Epithelial cell of esophagus (primary cell): ENCODE measurements at regions not wholly inside any gene's neighbourhood (a gene's known extent, or its start where the extent isn't known, plus 50 kb on each side); places are given as distances from the start of the nearest gene placed in this dataset.

Experiments
- DNase-seq: peaks from one replicate; pipeline ENCODE4 v3.0.0; 2010; ENCODE audit warnings: low read depth
- H3K4me3 ChIP-seq: 2 replicates; pipeline ENCODE4 v1.5.1; 2011; ENCODE audit warnings: mild to moderate bottlenecking, low read length, control low read depth
- CTCF ChIP-seq: IDR thresholded peaks from 2 replicates; pipeline ENCODE4 v1.5.1; 2011; ENCODE audit warnings: low read depth, mild to moderate bottlenecking, low read length, control low read depth, inconsistent platforms; ENCODE audit not compliant: insufficient read depth; ENCODE audit errors: missing control alignments

GRCh38 chr1:57704231-57704630, 280.4 kb upstream of the DAB1 start:
- TF ChIP-seq CTCF: no peak
- no peak for DNase-seq
- H3K4me3 ChIP-seq: no peak overlapping the region

- no peak overlapping the region for H3K4me3 ChIP-seq
- no peak for DNase-seq
- TF ChIP-seq CTCF: no peak
These were observed 273.0 kb upstream of the DAB1 start for GRCh38 chr1:57696904-57697303.

- TF ChIP-seq CTCF: no peak
- H3K4me3 ChIP-seq: no peak overlapping the region
- no peak for DNase-seq
These were observed 272.2 kb upstream of the DAB1 start for GRCh38 chr1:57696043-57696442.

- no peak for DNase-seq
- no peak for TF ChIP-seq CTCF
- no peak overlapping the region for H3K4me3 ChIP-seq
These were observed 262.4 kb upstream of the DAB1 start for GRCh38 chr1:57686306-57686705.

DNA sequence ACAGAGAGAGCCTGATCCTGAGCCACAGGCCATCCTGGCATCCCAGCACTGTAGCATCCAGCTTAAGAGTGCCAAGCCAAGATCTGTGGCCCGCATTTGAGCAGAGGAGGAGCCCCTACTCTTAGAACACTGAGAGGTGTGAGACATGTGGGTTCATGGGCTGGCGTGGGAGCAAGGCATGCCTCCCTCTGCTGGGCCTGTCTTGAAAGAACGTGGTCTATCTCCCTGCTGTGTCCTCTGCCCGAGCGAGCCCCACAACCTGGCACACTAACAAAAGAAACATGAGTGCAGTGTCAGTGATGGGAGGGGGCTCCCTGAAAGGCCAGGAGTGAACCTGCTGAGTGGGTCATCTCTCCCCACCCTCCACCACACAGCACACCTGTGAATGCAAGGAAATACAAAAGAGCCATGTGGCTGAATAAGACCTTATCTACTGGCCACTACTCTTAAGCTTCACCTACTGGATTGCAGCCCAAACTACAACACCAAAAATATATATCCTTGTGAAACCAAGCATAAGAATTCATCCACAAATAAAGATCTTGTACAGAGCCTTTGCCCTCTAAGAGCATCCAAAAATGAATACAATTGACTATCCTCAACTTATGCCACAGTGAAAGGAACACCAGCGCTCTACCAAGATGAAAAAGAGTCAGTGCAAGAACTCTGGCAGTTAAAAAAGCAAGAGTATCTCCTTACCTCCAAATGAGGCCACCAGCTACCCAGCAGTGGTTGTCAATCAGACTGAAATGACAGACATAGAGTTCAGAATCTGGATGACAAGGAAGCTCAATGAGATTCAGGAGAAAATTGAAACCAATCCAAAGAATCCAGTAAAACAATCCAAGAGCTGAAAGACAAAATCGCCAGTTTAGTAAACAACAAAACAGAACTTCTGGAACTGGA, 259.4 kb upstream of the DAB1 start:
- DNase-seq: no peak
- TF ChIP-seq CTCF: no peak
- H3K4me3 ChIP-seq: no peak overlapping the region

DNA sequence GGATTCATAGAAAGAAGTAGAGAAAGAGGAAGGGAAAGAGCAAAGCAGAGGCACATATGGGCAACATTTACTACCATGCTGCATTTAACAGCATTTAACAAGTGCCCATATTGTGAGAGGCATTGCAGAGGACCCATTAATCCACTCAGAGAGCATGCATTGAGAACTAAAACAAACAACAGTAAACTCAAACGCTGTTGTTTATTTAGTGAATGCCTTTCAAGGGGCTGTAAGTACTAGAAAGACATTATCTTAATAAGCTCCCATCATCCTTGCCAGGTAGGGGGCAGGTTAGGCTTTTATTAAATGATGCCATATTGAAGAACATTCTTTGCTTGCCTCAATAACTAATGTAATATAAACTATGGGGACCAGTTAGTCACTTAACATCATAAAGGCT, 254.3 kb upstream of the DAB1 start:
- DNase-seq: no peak
- H3K4me3 ChIP-seq: no peak overlapping the region
- TF ChIP-seq CTCF: no peak

DNA sequence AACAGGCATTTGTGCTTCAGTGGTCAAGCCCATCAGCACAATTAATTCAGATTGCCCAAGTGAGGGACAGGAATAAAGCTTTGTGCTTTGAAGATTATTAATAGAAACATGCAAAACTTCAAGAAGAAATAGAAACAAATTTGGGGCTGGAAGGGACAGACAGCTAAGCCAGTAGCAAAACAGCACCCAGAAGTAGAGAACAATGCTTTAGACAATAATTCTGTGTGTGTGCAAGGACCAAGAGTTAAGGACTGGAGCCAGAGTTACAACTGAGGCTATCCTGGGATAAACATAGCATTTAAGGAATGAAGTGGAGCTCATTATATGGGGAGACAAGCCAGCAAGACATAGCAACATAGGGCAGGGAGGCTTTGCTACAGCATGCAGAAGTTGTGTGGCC, 251.9 kb upstream of the DAB1 start:
- no peak overlapping the region for H3K4me3 ChIP-seq
- no peak for DNase-seq
- TF ChIP-seq CTCF: no peak
